ENCODE measurements at regions not wholly inside any gene's neighbourhood (a gene's known extent, or its start where the extent isn't known, plus 50 kb on each side); places are given as distances from the start of the nearest gene placed in this dataset.

DNA sequence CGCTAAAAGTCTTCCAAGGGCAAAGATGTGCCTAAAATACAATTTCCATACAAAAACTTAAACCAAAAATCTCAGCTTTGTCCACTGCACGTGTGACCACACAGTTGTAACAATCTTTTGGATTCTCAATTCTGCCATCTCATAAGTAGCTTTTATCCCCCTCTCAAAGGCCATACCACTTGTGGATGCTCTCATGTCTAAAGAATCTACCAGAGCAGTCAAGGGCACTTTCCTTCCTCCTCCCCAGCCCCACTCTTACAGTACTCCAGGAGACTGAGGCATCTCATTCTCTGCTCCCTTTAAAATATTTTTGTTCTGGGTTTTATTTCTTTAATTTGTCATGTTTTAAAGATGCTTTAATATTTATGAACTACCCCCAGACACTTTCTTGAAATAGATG lies 102.3 kb upstream of the PFN2 start:
- TF ChIP-seq, protein P1, sequence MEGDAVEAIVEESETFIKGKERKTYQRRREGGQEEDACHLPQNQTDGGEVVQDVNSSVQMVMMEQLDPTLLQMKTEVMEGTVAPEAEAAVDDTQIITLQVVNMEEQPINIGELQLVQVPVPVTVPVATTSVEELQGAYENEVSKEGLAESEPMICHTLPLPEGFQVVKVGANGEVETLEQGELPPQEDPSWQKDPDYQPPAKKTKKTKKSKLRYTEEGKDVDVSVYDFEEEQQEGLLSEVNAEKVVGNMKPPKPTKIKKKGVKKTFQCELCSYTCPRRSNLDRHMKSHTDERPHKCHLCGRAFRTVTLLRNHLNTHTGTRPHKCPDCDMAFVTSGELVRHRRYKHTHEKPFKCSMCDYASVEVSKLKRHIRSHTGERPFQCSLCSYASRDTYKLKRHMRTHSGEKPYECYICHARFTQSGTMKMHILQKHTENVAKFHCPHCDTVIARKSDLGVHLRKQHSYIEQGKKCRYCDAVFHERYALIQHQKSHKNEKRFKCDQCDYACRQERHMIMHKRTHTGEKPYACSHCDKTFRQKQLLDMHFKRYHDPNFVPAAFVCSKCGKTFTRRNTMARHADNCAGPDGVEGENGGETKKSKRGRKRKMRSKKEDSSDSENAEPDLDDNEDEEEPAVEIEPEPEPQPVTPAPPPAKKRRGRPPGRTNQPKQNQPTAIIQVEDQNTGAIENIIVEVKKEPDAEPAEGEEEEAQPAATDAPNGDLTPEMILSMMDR (conservative IDR thresholded peaks at IDR 0.05): no peak
- TF ChIP-seq ZFX (IDR thresholded peaks at IDR 0.05): no peak

Measured in C4-2B (cell line).